Stimulated activated CD8-positive, alpha-beta memory T cell treated with anti-CD3 and anti-CD28 coated beads, Interleukin-7, amount 100 ng/mL, for 24 hours (primary cell): ENCODE measurements at regions not wholly inside any gene's neighbourhood (a gene's known extent, or its start where the extent isn't known, plus 50 kb on each side); places are given as distances from the start of the nearest gene placed in this dataset.

ENCODE experiments used
- DNase-seq: peaks from one replicate; pipeline ENCODE4 v3.0.0-alpha.2; 2020; ENCODE audit warnings: low read depth

DNA sequence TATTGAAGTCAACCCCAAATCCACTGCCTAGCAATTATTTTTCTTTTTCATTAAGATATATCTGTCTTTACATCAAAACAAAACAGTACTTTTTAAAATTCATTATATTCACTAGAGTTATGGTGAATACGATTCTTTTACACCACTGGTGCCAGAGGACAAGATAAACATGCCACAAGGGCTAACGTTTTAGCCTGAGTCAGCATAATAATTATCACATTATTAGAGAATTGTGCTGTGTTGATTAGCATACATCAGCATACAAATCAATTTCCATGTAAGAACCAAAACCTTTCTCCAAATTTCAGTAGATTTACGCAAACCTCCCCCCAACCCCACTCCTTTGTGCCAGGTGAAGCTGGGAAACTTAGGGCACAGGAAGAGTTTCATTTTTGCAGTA lies 131.1 kb upstream of the TMEM106B start:
- DNase-seq: no peak

DNA sequence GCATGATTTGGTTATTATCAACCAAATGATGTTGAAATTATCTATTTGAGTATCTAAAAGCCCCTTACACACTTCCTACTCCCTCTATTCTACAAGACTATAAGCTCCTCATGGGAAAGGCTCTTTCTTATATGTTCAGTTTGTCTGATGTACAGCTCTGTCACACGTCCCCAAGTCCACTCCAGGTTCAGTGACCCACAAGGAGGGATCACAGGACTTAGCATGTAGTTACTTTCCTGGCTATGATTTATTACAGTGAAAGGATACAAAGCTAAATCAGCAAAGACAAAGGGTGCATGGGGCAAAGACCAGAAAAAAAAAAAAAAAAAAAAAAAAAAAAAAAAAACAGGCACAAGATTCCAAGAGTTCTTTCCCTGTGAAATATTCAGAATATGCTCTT lies 125.6 kb upstream of the TMEM106B start:
- DNase-seq: no peak

DNA sequence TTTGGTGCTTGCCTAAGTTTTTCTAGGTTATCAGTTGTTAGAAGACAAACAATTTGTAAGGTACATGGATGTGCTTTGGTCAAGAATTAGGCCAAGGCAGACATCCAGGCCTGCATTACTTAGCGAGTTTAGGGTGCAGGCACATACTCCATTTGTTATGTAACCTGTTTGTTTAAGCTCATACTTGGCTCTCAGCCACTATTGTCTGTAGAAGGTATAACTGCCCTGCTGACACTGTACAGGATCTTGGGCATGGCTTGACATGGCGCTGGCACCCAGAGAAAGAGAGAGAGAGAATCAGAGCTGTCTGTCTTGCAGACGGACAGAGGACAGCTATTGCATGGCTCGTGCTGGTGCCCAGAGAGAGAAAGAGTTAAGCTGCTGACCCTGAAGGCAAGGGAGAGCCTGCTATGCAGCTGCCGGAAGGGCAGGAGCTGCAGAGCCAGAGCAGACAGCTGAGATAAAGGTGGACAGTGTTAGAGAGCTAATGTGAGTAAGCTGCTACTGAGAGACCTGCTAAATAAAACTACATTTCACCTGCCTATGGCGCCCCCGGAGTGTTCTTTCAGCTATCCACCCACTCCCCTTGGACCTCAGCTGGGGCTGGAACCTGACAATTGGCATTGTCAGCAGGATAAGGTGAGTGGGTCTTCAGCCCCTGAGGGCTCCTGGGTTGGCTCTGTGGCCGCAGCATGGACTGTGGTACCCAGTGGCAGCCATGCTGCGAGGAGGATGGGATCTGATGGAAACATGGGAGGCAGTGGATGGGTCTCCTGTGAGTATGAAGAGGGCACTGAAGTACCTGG lies 120.9 kb upstream of the TMEM106B start:
- no peak for DNase-seq

DNA sequence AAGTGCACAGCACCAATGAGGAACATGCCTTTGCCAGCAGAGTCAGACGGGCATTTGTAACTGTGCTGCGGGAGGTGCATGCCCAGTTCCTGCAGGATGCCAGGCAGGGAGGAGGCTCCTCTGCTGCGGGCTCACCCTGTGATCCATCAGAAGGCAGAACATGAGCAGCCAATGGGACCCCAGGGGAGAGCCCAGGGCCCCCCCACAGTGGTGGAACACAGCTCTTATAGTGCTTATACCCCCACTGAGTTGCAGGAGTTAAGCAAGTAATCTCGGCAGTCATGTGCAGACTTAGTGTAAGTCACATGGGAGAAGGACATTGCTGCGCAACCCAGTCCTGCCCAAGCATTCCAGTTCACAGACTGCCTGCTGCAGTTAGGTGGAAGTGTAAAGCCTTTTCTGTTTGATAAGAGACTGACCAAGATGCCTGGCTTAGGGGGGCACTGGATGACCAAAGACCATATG lies 120.3 kb upstream of the TMEM106B start:
- DNase-seq: no peak

DNA sequence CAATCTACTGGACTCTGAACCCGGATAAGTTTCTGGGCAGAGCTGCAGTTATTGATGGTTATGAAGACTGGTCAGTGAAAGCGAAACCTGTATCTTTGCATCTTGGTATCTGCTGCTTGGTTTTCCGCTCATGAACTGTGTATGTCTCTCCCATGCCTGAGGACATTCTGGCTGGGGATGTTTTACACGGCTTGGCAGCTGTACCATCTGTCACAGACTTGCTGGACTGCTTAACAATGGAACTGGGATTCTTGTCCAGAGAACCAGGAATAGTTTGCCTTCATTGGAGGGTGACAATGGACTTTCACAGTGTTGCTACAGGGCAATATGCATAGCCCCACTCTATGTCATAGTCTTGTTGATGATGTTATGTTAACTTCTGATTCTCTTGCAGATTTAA lies 119.9 kb upstream of the TMEM106B start:
- no peak for DNase-seq

DNA sequence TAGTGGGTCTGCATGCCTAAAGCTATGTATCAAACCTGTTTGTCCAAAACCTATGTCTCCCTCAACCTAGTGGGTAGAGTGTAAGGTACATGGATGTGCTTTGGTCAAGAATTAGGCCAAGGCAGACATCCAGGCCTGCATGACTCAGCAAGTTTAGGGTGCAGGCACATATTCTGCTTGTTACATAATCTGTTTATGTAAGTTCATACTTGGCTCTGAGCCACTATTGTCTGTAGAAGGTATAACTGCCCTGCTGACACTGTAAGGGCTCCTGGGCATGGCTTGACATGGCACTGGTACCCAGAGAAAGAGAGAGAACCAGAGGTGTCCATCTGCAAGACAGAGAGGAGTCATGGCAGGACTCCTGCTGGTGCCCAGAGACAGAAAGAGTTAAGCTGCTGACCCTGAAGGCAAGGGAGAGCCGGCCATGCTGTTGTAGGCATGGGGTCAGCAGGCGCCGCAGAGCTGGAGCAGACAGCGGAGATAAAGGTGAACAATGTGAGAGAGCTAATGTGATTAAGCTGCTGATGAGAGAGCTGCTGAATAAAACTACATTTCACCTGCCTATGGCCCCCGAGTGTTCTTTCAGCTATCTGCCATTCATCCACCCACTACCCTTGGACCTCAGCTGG lies 118.5 kb upstream of the TMEM106B start:
- DNase-seq: no peak

DNA sequence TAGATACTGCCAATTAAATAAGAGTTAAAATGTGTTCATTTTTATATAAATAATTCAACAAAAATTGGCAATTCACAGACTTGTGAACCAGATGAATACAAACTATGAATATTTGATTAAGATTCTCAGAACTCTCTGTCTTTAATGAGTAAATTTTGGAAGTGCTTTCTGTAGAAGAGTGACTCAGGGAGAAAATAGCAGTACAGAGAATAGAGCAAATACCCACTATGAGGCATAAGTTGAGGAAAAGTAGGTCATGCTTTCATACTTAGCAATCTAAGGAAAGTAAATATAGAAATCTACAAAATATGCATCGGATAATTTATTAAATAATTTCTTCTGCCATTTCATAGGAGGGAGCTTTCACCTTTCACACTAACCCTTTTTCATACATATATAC lies 117.7 kb upstream of the TMEM106B start:
- no peak for DNase-seq

DNA sequence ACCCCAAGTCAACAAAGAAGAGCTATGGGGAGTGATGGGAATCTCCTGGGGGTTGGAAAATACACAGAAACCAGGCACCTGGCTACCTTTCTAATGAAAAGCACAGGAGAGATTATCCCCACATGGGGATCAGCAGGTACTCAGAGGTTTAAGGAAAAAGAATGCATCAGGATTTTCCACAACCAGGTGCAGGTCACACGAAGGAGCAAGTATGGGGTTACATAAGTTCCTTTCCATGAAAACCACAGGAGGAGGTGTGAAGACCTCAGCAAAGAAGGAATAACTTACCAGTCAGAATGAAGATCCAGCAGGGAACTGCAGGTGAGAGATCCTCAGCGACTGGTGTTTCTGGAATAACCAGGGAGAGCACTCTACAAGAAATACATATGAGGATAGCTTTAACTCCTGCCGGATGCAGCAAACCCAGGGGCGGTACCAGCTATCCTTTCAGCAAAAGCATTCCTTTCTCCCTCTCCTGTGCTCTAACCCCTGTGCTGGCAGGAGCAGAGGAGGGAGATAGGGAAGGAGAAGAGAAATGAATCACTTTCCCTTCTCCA lies 116.7 kb upstream of the TMEM106B start:
- no peak for DNase-seq

DNA sequence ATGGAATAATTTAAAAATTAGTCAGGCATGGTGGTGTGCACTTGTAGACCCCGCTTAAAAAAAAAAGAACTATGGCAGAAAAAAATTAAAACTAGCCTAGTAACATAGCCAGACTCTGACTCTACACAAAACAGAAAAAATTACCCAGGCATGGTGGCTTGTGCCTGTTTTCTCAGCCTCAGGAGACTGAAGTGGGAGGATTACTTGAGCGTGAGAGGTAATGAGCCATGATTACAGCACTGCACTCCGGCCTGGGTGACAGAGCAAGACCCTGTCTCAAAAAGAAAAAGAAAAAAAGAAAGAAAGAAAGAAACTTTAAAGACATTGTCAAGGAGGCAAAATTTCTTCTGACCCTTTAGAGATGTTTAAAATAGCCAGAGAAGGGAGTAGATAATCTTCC lies 109.0 kb upstream of the TMEM106B start:
- no peak for DNase-seq

DNA sequence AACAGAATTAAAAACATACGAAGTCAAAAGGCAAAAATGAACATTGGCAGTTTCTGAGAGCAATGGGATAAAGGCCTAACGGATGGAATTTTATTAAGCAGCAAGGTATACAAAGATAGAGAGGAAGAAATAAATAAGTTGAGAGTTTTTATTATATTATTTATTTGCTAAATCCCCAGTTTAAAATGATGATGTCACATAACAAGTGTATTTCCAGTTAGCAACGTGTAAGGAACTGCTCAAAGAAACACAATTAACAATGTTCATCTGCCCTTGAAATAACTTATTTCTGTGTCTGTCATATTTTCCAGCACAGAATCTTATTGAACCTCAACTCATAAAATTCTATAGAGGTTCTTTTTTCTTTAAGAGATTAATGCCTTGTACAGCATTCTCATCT lies 108.6 kb upstream of the TMEM106B start:
- DNase-seq: no peak

DNA sequence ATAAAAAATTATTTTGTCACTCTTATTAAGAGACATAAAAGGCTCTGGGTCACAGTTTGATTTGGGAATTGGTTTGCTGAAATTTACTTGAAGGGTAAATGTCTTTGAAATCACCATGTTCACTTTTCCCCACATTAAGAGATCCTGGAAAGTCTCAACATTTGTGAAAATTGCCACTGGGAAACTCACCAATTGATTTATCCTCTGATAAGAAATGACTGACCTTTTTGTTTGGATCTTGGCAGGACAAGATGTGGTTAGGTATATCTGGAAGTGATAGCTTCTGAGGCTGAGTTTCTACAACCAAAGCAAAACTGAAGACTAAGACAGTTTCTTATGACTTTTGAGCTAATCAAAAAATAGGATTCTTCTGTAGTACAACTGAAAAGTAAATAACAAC lies 107.1 kb upstream of the TMEM106B start:
- no peak for DNase-seq

DNA sequence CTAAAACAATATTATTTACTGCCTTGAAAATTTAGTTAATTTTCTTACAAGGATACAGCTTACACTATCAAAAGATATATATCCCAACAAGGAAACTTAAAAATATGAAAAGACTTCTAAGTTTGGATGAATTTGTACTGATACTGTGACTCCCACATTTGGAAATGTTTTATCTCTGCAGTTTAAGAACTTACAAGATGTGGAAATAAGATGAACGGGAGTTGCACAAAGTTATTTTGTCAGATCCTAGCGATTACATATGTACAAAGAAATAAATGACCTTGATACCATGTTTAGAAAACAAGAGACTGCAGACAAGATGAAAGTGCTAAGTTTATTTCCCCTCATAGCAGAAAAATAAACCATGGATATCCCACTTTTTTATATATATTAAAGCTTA lies 103.7 kb upstream of the TMEM106B start:
- no peak for DNase-seq

DNA sequence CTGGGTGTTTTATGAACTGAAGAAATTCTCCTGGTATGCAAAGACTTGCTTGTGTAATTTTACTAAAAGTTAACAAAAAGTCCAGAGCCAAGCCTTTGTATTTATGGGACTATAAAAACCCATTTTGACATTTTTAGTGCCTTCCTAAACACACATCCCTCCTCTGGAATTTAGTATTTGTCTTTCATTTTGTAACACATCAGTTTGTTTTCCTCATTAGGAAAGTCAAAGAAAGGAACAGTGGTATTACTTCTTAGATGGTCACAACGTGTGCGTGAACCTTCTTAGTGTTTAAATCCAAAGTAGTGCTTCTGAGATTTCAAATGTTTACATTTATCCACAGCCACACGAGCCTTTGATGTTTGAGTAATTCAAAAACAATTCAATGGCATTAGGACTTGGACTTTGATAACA lies 103.2 kb upstream of the TMEM106B start:
- DNase-seq: no peak

DNA sequence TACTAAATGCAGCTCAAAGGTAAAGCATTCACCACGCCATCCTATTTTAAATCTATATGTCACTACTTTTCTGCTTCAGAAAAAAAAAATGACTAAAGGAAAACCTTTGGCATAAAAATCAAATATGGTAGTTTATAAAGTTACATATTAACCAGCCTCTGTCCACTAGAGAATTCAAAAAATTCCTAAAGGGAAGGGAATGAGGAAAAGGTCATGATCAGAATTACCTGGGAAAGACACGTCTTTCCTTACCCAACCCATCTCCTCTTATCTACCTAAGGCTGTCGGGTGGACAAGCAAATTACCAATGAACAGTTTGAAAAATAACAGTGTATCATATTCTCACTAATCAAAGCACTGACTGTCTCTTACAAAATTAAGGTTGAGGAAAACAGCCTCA lies 100.7 kb upstream of the TMEM106B start:
- no peak for DNase-seq

DNA sequence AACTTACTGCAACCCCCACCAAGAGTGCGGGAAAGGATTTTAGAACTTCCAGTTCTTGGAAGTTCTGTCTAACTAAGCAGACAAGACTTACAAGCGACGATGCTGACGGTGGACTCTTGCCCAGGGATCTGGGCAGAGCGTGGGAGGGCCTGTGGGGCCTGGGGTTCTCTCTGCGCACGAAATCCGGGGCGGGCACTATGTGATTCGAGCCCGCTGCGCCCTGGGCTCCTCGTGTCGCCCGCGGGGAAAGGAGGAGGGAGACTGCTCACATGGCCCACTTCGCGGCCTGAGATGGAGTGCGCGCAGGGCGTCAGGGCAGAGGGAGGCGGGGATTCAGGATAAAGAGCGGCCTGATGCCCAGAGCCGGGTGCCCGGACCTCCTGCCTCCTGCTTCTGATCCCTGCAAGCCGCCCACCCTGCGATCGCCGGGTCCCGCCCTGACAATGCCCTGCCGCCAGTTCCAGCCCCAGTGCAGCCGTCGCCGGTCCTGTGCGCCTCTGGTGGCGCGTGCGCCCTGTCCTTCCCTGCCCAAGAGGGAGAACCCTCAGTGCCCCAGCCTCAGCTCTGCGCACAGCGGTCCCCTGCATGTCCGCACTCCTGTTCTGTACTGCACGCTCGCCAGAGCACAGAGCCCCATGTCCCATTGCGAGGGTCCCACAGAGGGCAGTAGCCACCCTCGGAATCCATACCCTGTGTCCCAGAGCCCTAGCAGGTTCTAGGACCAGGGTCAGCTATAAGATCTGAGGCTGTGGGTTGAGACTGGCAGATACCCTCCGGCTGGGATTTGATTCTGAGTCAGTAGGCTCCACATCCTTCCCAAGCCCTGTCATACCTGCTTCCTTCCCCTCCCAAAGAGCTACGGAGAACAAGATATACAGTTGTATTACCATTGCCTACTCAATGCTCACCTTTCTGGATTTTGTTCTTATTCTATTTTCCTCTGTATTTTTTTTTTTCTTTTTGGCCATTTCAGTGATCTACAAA lies 99.4 kb upstream of the TMEM106B start:
- DNase-seq: no peak

DNA sequence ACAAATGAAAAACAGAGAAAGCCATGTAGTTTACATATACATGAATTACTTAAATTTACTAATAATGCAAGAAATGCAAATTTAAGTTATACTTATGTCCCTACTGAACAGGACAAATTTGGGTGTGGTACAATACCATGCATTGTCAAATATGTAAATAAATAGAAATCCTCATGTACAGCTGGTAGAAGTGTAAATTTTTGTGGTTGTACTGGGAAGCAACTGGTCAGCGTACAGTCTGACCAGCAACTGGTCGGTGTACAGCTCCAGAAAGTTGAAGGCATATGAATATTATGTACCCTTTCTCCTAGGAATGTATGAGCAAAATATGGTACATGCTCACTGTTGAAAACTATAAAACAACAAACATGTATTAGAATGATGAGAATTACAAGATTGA lies 93.9 kb upstream of the TMEM106B start:
- no peak for DNase-seq

DNA sequence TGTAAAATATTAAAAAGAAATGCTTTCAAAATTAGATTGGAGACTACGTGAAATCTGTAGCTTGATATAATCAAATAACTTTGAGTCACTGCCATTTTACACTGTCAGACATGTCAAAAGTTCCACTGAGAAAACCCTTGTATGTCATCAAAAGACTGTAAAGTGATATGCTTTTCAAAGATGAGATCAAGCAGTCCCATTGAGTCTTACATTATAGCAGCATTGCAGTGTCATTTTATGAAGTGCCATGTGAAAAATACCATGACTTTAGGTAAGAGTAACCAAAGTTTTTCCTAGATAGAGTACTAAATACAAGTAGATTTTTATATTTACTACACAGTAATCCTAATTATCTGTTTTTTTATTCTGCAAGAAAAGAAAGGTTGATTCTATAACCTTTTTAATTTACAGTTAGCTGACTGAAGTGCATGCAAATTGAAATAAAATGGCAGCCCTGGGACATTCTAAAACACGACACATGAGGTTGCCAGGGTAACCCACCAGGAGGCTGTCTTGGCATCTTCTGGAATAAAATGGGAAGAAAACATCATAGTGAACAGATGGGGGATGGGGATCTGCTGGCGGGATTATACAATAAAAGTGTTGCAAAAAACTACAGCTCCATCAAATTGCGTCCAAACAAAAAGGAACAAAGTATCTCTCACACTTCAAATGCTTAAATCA lies 91.3 kb upstream of the TMEM106B start:
- no peak for DNase-seq

DNA sequence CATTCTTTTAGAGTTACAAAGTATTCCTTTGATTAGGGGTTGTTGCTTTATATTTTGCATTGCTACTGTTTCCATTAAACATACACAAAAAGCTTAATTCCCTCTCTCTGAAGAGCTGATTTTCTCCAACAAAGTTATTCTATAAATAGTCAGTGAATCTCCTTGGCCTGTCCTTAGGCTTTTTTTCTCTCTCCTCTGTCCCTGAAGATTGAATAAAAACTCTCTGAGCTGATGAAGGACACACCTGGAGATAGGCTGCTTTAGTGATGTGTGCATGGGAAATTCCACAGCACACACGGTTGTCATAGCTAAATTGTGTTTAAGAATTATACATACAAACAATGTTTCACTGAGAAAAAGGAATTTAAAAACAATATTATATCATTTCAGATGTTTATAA lies 90.5 kb upstream of the TMEM106B start:
- no peak for DNase-seq

DNA sequence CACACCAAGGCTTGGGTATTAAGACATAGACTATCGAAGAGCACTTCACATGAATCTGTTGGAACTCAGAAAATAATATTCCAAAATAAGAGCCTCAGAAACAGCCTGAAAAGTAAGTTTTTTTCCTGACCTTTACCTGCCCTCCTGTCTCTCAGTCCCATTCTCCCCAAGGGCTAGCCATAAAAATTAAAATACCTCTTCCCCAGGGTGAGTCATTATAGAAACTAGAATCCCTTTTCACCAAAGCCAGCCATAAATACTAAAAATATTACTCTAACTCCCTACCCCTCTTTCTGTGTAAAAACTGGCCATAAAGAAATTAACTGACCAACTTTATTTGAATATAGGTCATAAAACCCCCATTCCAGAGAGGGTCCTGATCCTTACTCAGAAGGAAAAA lies 87.9 kb upstream of the TMEM106B start:
- DNase-seq: no peak

DNA sequence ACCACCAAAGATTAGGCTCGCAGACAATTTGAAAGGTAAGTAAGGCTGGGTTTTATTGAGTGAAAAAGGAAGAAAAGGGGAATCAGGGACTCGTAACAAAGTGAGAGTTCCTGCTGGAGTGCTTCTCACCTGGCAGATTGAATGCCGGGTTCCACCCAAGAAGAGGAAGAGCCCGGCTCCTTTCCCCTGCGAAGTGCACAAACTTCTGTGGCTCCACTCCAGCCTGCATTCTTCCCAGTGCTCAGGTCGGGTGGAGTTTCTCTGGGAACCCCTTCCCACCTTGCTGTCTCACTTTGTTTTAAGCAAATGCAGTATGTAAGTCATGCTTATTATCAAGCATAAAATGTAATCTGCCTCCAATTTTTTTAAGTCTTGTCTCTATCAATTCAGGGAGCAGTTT lies 87.1 kb upstream of the TMEM106B start:
- DNase-seq: no peak

DNA sequence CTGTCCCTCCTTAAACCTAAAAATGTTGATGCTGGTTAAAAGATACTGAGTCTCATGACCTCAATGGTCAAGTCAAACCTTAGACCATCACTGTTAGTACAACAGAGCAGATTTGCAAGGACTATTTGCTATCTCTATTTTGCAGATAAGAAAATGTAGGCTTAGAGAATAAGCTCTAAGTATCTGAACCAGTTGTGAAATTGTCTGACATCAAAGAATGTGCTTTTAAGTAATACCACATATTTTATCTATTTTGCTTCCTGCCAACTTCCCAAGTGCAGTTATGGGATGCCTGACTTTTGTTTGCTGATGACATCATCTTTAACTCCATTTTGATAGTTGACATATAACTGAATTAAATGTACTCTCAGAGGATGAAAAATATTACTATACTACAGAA lies 83.6 kb upstream of the TMEM106B start:
- DNase-seq: no peak

DNA sequence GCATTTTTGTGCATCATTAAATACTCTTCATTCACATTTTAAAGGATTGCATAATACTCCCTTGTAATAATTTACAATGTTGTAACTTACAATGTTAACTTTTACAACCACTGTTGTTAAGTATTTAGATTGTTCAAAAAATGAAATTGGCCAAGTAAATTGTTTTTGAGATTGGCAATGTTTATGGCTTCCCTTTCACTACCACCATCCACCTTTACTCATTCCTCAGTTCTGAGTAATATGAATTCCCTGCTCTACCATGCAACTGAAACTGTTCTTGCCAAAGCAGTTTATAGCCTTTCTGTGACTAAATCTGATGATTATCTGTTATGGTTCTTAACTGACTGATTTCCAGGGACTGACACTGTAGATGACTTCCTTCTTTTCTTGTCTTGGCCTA lies 80.5 kb upstream of the TMEM106B start:
- no peak for DNase-seq
